Anterior cingulate cortex (tissue), 58 donors: ENCODE measurements at regions not wholly inside any gene's neighbourhood (a gene's known extent, or its start where the extent isn't known, plus 50 kb on each side); places are given as distances from the start of the nearest gene placed in this dataset.

ENCODE experiments used
- DNase-seq, 58 donors: peaks; one replicate each; lab custom pipeline; 2025; lab: John Stamatoyannopoulos, UW

DNA sequence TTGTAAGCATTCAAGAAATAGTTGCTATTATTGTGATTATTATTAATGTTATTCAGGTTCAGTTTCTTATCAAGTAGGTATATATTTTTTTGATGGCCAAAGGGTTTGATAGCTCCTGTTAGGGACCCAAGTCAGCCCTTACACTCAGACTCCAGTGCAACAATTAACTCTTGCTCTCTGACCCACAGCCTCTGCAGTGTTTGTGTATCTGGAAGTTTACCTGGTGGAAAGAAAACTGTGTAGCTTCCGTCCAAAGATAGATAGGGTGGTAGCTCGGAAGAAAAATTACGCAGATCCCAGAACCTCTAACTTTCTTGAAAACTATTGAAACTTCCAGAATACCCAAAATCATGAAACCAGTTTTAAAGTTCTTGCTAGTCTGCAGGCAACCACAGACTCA is 58.6 kb upstream of the IGFBP2 start:
- DNase-seq: no peak

DNA sequence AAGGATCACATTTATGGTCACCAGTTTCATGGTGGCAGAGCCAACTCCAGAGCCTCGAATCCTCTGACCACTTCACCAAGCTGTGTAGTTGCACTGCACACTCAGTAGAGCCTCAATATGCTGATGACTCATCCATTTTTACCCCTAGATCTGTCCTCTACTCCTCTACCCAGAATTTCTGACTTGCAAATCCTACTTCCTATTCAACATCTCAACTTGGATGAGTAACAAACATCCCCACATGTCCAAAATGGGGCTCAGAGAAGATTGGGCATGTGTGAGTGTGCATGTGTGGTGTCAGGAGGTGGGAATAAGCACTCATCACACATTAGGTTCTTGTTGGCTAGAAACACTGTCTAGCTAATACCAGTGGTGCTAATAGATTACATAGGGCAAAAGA is 57.8 kb upstream of the IGFBP2 start:
- no peak for DNase-seq

DNA sequence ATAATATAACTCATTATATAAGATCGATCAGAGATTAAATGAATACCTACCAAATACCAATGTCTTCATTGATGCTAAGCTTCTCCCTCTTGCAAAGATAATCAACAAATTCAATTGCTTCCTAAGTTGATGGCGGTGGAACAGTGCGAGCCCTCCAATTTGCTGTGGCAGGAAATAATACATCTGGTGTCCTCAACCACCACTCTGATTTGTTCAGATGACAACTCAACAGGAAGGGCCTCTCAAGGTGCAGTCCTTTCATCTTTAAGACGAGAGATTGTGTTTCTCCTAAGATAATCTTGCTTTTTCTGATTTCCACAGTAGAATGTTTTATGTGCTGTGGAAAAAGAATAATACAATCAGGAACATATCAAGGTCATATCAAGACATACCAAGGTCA is 56.6 kb upstream of the IGFBP2 start:
- no peak for DNase-seq

DNA sequence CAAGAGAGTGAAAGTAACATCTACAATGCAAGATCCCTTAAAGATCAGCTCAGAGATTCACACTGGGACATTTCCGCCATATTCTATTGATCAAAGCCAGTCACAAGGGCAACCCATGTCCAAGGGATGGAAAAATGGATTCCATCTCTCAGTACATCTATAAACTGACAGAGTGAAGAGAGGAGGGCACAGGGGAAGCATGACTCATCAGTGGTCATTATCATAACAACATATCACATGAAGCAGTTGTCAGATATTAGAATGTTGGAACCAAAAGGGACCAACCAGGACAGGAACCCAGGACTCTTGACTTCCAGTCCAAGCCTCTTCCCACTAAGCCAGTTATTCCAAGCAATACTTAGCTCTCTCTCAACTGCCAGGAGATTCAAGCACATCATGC is 54.9 kb upstream of the IGFBP2 start:
- DNase-seq: no peak

DNA sequence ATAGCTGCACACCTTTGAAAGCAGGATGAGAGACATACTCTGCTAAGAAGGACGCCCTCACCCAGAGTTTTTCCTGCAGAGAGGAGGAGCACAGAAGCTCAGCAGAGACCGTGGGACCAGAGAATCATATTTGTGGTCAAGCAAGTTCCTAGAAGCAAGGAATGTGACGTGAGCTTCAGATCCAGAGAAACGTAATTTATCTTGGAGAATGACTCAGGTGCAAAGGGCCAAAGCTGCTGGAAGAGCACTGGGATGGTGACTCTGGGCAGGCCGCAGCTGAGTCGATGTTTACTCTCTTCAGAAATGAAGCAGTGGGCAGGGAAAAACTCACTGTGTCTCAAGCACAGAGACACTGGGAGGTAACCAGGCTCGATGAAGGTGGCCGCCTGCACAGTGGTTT is 50.1 kb upstream of the IGFBP2 start:
- DNase-seq: no peak
